ENCODE measurements at regions not wholly inside any gene's neighbourhood (a gene's known extent, or its start where the extent isn't known, plus 50 kb on each side); places are given as distances from the start of the nearest gene placed in this dataset.

DNA sequence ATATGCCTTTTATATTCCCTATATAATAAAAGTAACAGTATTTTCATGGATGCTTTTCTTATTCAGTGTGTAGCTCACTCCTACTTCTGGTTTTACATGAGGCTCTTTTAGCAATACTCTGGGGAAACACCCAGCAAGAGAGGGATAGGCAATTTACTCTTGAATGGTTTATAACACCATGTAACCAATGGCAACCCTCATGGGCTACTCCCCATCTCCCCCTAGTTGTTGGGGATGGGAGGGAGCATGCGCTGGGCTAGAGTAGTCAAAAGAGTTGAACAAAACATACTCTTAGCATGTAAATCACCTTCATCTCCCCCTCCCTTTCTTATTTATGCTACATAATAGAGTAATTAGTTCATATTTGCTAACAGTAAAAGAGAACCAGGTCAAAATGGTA, 140.1 kb upstream of the LRFN2 start:
- TF ChIP-seq, protein P1, sequence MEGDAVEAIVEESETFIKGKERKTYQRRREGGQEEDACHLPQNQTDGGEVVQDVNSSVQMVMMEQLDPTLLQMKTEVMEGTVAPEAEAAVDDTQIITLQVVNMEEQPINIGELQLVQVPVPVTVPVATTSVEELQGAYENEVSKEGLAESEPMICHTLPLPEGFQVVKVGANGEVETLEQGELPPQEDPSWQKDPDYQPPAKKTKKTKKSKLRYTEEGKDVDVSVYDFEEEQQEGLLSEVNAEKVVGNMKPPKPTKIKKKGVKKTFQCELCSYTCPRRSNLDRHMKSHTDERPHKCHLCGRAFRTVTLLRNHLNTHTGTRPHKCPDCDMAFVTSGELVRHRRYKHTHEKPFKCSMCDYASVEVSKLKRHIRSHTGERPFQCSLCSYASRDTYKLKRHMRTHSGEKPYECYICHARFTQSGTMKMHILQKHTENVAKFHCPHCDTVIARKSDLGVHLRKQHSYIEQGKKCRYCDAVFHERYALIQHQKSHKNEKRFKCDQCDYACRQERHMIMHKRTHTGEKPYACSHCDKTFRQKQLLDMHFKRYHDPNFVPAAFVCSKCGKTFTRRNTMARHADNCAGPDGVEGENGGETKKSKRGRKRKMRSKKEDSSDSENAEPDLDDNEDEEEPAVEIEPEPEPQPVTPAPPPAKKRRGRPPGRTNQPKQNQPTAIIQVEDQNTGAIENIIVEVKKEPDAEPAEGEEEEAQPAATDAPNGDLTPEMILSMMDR (IDR thresholded peaks at IDR 0.05 in 2 of 3, conservative IDR thresholded peaks at IDR 0.05 in 1 of 3; ENCODE audit: borderline replicate concordance in 1 of 3, insufficient read depth in 1 of 3, low read depth in 2 of 3, low read length in 2 of 3): no peak
- TF ChIP-seq EZH2 (IDR thresholded peaks at IDR 0.05) (no peak), YY1 (IDR thresholded peaks at IDR 0.05; ENCODE audit: extremely low read depth, insufficient replicate concordance, low read depth, low read length) (no peak), ZNF274 (IDR thresholded peaks at IDR 0.05; ENCODE audit: low read depth, low read length) (no peak)

All from HCT116 (cell line).